ENCODE measurements at regions not wholly inside any gene's neighbourhood (a gene's known extent, or its start where the extent isn't known, plus 50 kb on each side); places are given as distances from the start of the nearest gene placed in this dataset.

GRCh38 chrX:82848111-82848510 lies 660.0 kb upstream of the POU3F4 start:
- H3K36me3 ChIP-seq (ENCODE audit: control insufficient read depth in 2 of 4, insufficient read depth in 4 of 4, low read length in 3 of 4), result no peaks in the 10 kb centered on the region
- FAIRE-seq, result no peak
- H3K9ac ChIP-seq (replicated peaks in 1 of 4; ENCODE audit: extremely low read depth in 1 of 4, low read depth in 3 of 4, low read length in 3 of 4), result no peak overlapping the region
- no peaks in the 10 kb centered on the region for H4K20me1 ChIP-seq (replicated peaks in 1 of 2; ENCODE audit: control insufficient read depth in 1 of 2, insufficient read depth in 2 of 2, low read length in 2 of 2)
- no peak overlapping the region for H2BK120ac ChIP-seq (replicated peaks; ENCODE audit: low read depth, low read length)
- no peak overlapping the region for H4K8ac ChIP-seq (ENCODE audit: extremely low read depth, insufficient read depth, low read length)
- H3K18ac ChIP-seq (ENCODE audit: extremely low read depth, low read length), result no peak overlapping the region
- no peaks in the 10 kb centered on the region for H3K27me3 ChIP-seq (replicated peaks in 1 of 4; ENCODE audit: control insufficient read depth in 3 of 4, extremely low read depth in 1 of 4, insufficient read depth in 3 of 4, low read length in 3 of 4)
- no peak overlapping the region for H3K14ac ChIP-seq (ENCODE audit: insufficient read length)
- H3K4me1 ChIP-seq (replicated peaks in 1 of 4; ENCODE audit: control insufficient read depth in 3 of 4, insufficient read depth in 4 of 4, low read length in 3 of 4), result no peaks in the 10 kb centered on the region
- no peaks in the 10 kb centered on the region for H3K79me2 ChIP-seq (ENCODE audit: control insufficient read depth in 1 of 2, insufficient read depth in 2 of 2, low read length in 2 of 2)
- H3K23ac ChIP-seq (ENCODE audit: insufficient read length), result no peak overlapping the region
- no peak overlapping the region for H3K27ac ChIP-seq (ENCODE audit: low read depth, low read length)
- no peak for DNase-seq (ENCODE audit: low read depth in 1 of 2, low spot score in 2 of 2)
- no peaks in the 10 kb centered on the region for H3K23me2 ChIP-seq (ENCODE audit: low read depth, low read length)
- no peak overlapping the region for H2AK5ac ChIP-seq (ENCODE audit: low read depth, low read length)
- no peak overlapping the region for H3K4ac ChIP-seq (replicated peaks; ENCODE audit: insufficient read length, low read depth, low read length)
- WGBS, 2 experiments (ENCODE audit: extremely low coverage in 1 of 2, insufficient coverage in 1 of 2, insufficient read length in 1 of 2, insufficient replicate concordance in 2 of 2, low coverage in 1 of 2, low lambda C conversion rate in 2 of 2, missing lambda C conversion rate in 1 of 2), result 100% methylated on average over 4 of the region's 4 CpGs; no CpG with 5 or more reads in 1 of the 2 experiments
- H3K4me3 ChIP-seq (ENCODE audit: extremely low read depth in 1 of 4, insufficient read depth in 2 of 4, low read depth in 3 of 4, low read length in 4 of 4), result no peak overlapping the region
- H2BK20ac ChIP-seq (ENCODE audit: low read length), result no peak overlapping the region
- POLR2A ChIA-PET (ENCODE audit: partially characterized antibody), result no interaction called here
- CTCF ChIA-PET (ENCODE audit: partially characterized antibody), result no interaction called here
- no peak overlapping the region for H2AFZ ChIP-seq (ENCODE audit: low read length)
- H4K91ac ChIP-seq (replicated peaks; ENCODE audit: insufficient read length, low read length), result no peak overlapping the region
- no peaks in the 10 kb centered on the region for H3K79me1 ChIP-seq (ENCODE audit: low read depth, low read length)
- H3K56ac ChIP-seq (replicated peaks; ENCODE audit: insufficient read length, low read depth, low read length), result no peak overlapping the region
- no peak overlapping the region for H2BK15ac ChIP-seq (ENCODE audit: low read length)
- no peak overlapping the region for H2BK12ac ChIP-seq (ENCODE audit: low read depth, low read length)
- H4K5ac ChIP-seq (ENCODE audit: insufficient read length, low read depth, low read length), result no peak overlapping the region
- no peaks in the 10 kb centered on the region for H3K9me3 ChIP-seq (ENCODE audit: insufficient read depth in 2 of 2, low read depth in 1 of 2, low read length in 1 of 2)
- no peak overlapping the region for H3K4me2 ChIP-seq (ENCODE audit: insufficient read depth in 1 of 2, low read depth in 2 of 2, low read length in 2 of 2)
- TF ChIP-seq SP4 (IDR thresholded peaks at IDR 0.05; ENCODE audit: low read length), result no peak
- TF ChIP-seq POLR2A (IDR thresholded peaks at IDR 0.05; ENCODE audit: control extremely low read depth in 1 of 2, low read depth in 2 of 2, low read length in 2 of 2), result no peak
- TF ChIP-seq CREB1 (IDR thresholded peaks at IDR 0.05), result no peak
- TF ChIP-seq SIN3A (conservative IDR thresholded peaks at IDR 0.05 in 1 of 2, IDR thresholded peaks at IDR 0.05 in 1 of 2; ENCODE audit: low read depth in 1 of 2, low read length in 2 of 2), result no peak
- no peak for TF ChIP-seq FOSL1 (IDR thresholded peaks at IDR 0.05; ENCODE audit: insufficient read depth, low read depth, low read length)
- TF ChIP-seq RAD21 (IDR thresholded peaks at IDR 0.05 in 1 of 2, conservative IDR thresholded peaks at IDR 0.05 in 1 of 2; ENCODE audit: low read depth in 2 of 2, low read length in 2 of 2), result no peak
- TF ChIP-seq HDAC6 (IDR thresholded peaks at IDR 0.05; ENCODE audit: low read depth, low read length), result no peak
- TF ChIP-seq SP1 (IDR thresholded peaks at IDR 0.05; ENCODE audit: low read depth, low read length), result no peak
- no peak for TF ChIP-seq ZNF274 (IDR thresholded peaks at IDR 0.05; ENCODE audit: borderline replicate concordance, extremely low read depth, low read length)
- no peak for TF ChIP-seq RXRA (IDR thresholded peaks at IDR 0.05; ENCODE audit: insufficient read depth, low read depth, low read length)
- TF ChIP-seq POU5F1 (IDR thresholded peaks at IDR 0.05; ENCODE audit: low read depth, low read length), result no peak
- TF ChIP-seq JUN (IDR thresholded peaks at IDR 0.05; ENCODE audit: low read depth, low read length), result no peak
- no peak for TF ChIP-seq USF2 (IDR thresholded peaks at IDR 0.05; ENCODE audit: low read length)
- TF ChIP-seq EZH2 (IDR thresholded peaks at IDR 0.05; ENCODE audit: low read depth, low read length, severe bottlenecking), result no peak
- H2BK5ac ChIP-seq (ENCODE audit: low read depth, low read length), result no peak overlapping the region

Measured in H1 (cell line).